GM12878 (cell line): ENCODE measurements at regions not wholly inside any gene's neighbourhood (a gene's known extent, or its start where the extent isn't known, plus 50 kb on each side); places are given as distances from the start of the nearest gene placed in this dataset.

Source experiments
- ATAC-seq: fragments of 200-7000 bp; cut with Tn5 transposase; 3 replicates; pipeline ENCODE4 v1.9.1; 2020; ENCODE audit warnings: mild to moderate bottlenecking, moderate library complexity
- BruUV-seq: library from RNA; stranded (reverse); fragments of 400-500 nt; replicated peaks from 2 replicates; lab custom pipeline; 2021; lab: Mats Ljungman, UMichigan
- CTCF ChIA-PET: fragments of 300-600 bp; sonication (Branson Sonifier 250); formaldehyde crosslinking; extraction: SDS; loops from one replicate; lab custom pipeline; 2021; ENCODE audit warnings: inconsistent platforms; lab: Yijun Ruan, JAX
- POLR2A ChIA-PET: fragments of 350-600 bp; formaldehyde crosslinking; extraction: SDS; loops from one replicate; lab custom pipeline; 2021; ENCODE audit warnings: inconsistent platforms; lab: Charles Lee
- RAD21 ChIA-PET: fragments of 300-600 bp; sonication (Branson Sonifier 250); formaldehyde crosslinking; loops from one replicate; lab custom pipeline; 2023; ENCODE audit warnings: antibody characterized with exemption; ENCODE audit not compliant: unreplicated experiment; lab: Charles Lee
- SMC1A ChIA-PET: fragments of 300-600 bp; sonication (Branson Sonifier 250); formaldehyde crosslinking; loops from one replicate; lab custom pipeline; 2023; ENCODE audit not compliant: unreplicated experiment, uncharacterized antibody; lab: Charles Lee
- DNase-seq: peaks from one replicate; pipeline ENCODE4 v3.0.0-alpha.2; 2011; ENCODE audit warnings: low read depth, low spot score
- FAIRE-seq: peaks from 3 replicates; lab custom pipeline; 2011; peaks lifted over from hg19 to GRCh38; lab: Jason Lieb, UNC
- H2AFZ ChIP-seq: 2 replicates; pipeline ENCODE4 v1.6.0; 2011; ENCODE audit warnings: low read depth, low read length, control low read depth; ENCODE audit not compliant: control insufficient read depth
- H3K27ac ChIP-seq: 2 replicates; pipeline ENCODE4 v1.5.1; 2011; ENCODE audit warnings: control low read depth; ENCODE audit not compliant: control insufficient read depth, insufficient read depth
- H3K27me3 ChIP-seq, 2 experiments: replicated peaks in 1 of 2; 2 replicates each; pipeline versions ENCODE4 v1.6.0 to v1.6.1; 2011; ENCODE audit warnings: low read length in 1 of 2; ENCODE audit not compliant: control insufficient read depth in 2 of 2, insufficient read depth in 2 of 2
- H3K36me3 ChIP-seq, 2 experiments: 2 replicates each; pipeline ENCODE4 v1.5.1; 2011; ENCODE audit warnings: low read length in 1 of 2; ENCODE audit not compliant: control insufficient read depth in 2 of 2, insufficient read depth in 2 of 2
- H3K4me1 ChIP-seq: 2 replicates; pipeline ENCODE4 v1.6.1; 2011; ENCODE audit warnings: mild to moderate bottlenecking, low read length, moderate library complexity, mixed read lengths; ENCODE audit not compliant: control insufficient read depth, insufficient read depth
- H3K4me2 ChIP-seq: 2 replicates; pipeline ENCODE4 v1.6.0; 2011; ENCODE audit warnings: control low read depth; ENCODE audit not compliant: control insufficient read depth, insufficient read depth
- H3K4me3 ChIP-seq: fragments of 200-600 bp; sonication (generic); 2 replicates; pipeline ENCODE4 v1.5.1; 2016
- H3K79me2 ChIP-seq: 2 replicates; pipeline ENCODE4 v1.6.0; 2011; ENCODE audit warnings: low read length; ENCODE audit not compliant: control insufficient read depth, insufficient read depth
- H3K9ac ChIP-seq: 2 replicates; pipeline ENCODE4 v1.8.0; 2011; ENCODE audit warnings: low read length, control low read depth, mixed read lengths; ENCODE audit not compliant: control insufficient read depth, insufficient read depth
- H3K9me3 ChIP-seq: replicated peaks from 3 replicates; pipeline ENCODE4 v1.5.1; 2011; ENCODE audit warnings: mild to moderate bottlenecking, low read length; ENCODE audit not compliant: control insufficient read depth, insufficient read depth
- H4K20me1 ChIP-seq: 2 replicates; pipeline ENCODE4 v1.6.0; 2011; ENCODE audit not compliant: control insufficient read depth, insufficient read depth
- ASH2L ChIP-seq: fragments of 300-600, 200-600 bp; sonication (generic); IDR thresholded peaks from 2 replicates; pipeline ENCODE4 v1.6.1; 2017; ENCODE audit warnings: low read depth, mild to moderate bottlenecking, borderline replicate concordance
- RUNX3 ChIP-seq: IDR thresholded peaks from 2 replicates; pipeline ENCODE4 v1.6.1; 2012; ENCODE audit warnings: low read length, inconsistent platforms
- TBL1XR1 ChIP-seq: IDR thresholded peaks from 2 replicates; pipeline ENCODE4 v1.6.1; 2012; ENCODE audit warnings: low read depth, low read length, improper control_type of control experiment
- WRNIP1 ChIP-seq: IDR thresholded peaks from 2 replicates; pipeline ENCODE4 v1.6.1; 2011; ENCODE audit warnings: low read depth, low read length, improper control_type of control experiment, borderline replicate concordance
- ZBTB11 ChIP-seq: fragments of 450-650 bp; formaldehyde crosslinking; IDR thresholded peaks from 2 replicates; pipeline ENCODE4 v1.5.0; 2022; ENCODE audit warnings: mild to moderate bottlenecking, missing genetic modification characterization
- WGBS: methylation state at CpG from one replicate; pipeline ENCODE4 v1.1.6; 2016; ENCODE audit warnings: low lambda C conversion rate; ENCODE audit not compliant: insufficient replicate concordance, insufficient coverage; ENCODE audit errors: missing lambda C conversion rate; 5-methylcytosine and 5-hydroxymethylcytosine counted together
- in situ Hi-C: fragments of 300-500 bp; cut with MboI; formaldehyde crosslinking; loops from 9 replicates; pipeline ENCODE4 v1.14.3; 2018; ENCODE audit warnings: mixed read lengths
- intact Hi-C: fragments of 100-400 bp; cut with micrococcal nuclease; formaldehyde crosslinking; loops from one replicate; pipeline ENCODE4 v1.14.2; 2022; ENCODE audit not compliant: unreplicated experiment

- no peak overlapping the region for H3K27ac ChIP-seq
- H3K4me2 ChIP-seq: no peak overlapping the region
- H2AFZ ChIP-seq: no peak overlapping the region
- H3K79me2 ChIP-seq: no peaks in the 10 kb centered on the region
- SMC1A ChIA-PET: no interaction called here
- no peaks in the 10 kb centered on the region for H3K27me3 ChIP-seq
- H3K36me3 ChIP-seq: no peaks in the 10 kb centered on the region
- BruUV-seq: no TSS peak
- in situ Hi-C loops (no loop called here), intact Hi-C loops (no loop called here)
- no peaks in the 10 kb centered on the region for H3K9me3 ChIP-seq
- H3K4me3 ChIP-seq: no peak overlapping the region
- FAIRE-seq (no peak), DNase-seq (no peak), ATAC-seq (no peak)
- 24% methylated on average over 6 of the region's 6 CpGs for WGBS
- CTCF ChIA-PET: no interaction called here
- POLR2A ChIA-PET: no interaction called here
- no peaks in the 10 kb centered on the region for H4K20me1 ChIP-seq
- no peak overlapping the region for H3K9ac ChIP-seq
- no peaks in the 10 kb centered on the region for H3K4me1 ChIP-seq
- TF ChIP-seq ZBTB11 (CRISPR knock-in tag) (no peak), WRNIP1 (no peak), TBL1XR1 (no peak), ASH2L (no peak)
- RAD21 ChIA-PET: no interaction called here
Observed at GRCh38 chr16:54602666-54603065, 316.1 kb upstream of the IRX3 start.

DNA sequence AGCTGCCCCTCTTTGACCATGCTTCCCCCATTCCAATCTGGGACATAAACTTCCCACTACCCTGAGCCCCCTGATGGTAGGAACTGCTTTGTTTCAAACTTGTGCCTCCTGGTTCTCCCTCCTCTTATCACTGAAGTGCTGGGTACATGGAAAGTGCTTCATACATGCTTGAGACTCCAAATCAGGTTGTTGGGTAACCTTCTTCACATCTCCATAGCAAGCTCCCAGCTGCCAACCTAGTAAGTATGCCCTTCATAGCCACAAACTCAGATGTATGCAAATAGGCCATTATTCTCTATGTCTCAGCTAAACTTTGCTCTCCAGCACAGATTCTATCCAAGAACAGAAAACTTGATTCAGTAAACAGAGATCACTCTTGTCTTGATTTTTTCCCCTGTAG is 310.6 kb upstream of the IRX3 start:
- ChIA-PET RAD21 (no interaction called here), SMC1A (no interaction called here), POLR2A (no interaction called here), CTCF (no interaction called here)
- Histone ChIP-seq H3K27ac (no peak overlapping the region), H2AFZ (no peak overlapping the region), H3K27me3 (no peaks in the 10 kb centered on the region), H3K9ac (no peak overlapping the region), H3K36me3 (no peaks in the 10 kb centered on the region), H3K4me2 (no peak overlapping the region), H3K4me1 (no peaks in the 10 kb centered on the region), H4K20me1 (no peaks in the 10 kb centered on the region), H3K4me3 (no peak overlapping the region), H3K9me3 (no peaks in the 10 kb centered on the region), H3K79me2 (no peaks in the 10 kb centered on the region)
- no peak for ATAC-seq
- in situ Hi-C loops: no loop called here
- no peak for DNase-seq
- FAIRE-seq: no peak
- no TSS peak for BruUV-seq
- intact Hi-C loops: no loop called here
- no peak for TF ChIP-seq RUNX3
- TF ChIP-seq, all 136 proteins: peak for 0
